SK-N-SH (cell line): ENCODE measurements at regions not wholly inside any gene's neighbourhood (a gene's known extent, or its start where the extent isn't known, plus 50 kb on each side); places are given as distances from the start of the nearest gene placed in this dataset.

Source experiments
- CTCF ChIA-PET: fragments of 300-600, 350-600 bp; formaldehyde crosslinking; extraction: SDS; loops from one replicate; lab custom pipeline; 2021; lab: Yijun Ruan, JAX
- POLR2A ChIA-PET: fragments of 350-600 bp; sonication (Branson Sonifier 250); formaldehyde crosslinking; extraction: SDS; loops from one replicate; lab custom pipeline; 2020; ENCODE audit warnings: antibody characterized with exemption, inconsistent platforms; lab: Yijun Ruan, JAX
- DNase-seq: peaks from one replicate; pipeline ENCODE4 v3.0.0; 2012
- H2AFZ ChIP-seq: fragments of 200-600 bp; sonication (generic); 2 replicates; pipeline ENCODE4 v1.8.1; 2016; ENCODE audit warnings: antibody characterized with exemption, mild to moderate bottlenecking, low read depth
- H3F3A ChIP-seq: fragments of 200-600 bp; sonication (generic); replicated peaks from 2 replicates; pipeline ENCODE3; 2016; ENCODE audit warnings: antibody characterized with exemption, mild to moderate bottlenecking; ENCODE audit not compliant: insufficient read depth
- H3K27ac ChIP-seq, 2 experiments: fragments of 200-500 bp in 1 of 2; fragments of 200-600 bp in 1 of 2; sonication (Bioruptor generic) in 1 of 2; sonication (generic), shearing (Covaris generic) in 1 of 2; 2 replicates each; pipeline versions ENCODE4 v1.5.1 to v1.6.1; 2014 to 2016; ENCODE audit warnings: low read depth in 2 of 2, inconsistent platforms in 1 of 2, low read length in 1 of 2, mild to moderate bottlenecking in 1 of 2, mixed read lengths in 1 of 2
- H3K27me3 ChIP-seq: fragments of 200-600 bp; sonication (generic), shearing (Covaris generic); 2 replicates; pipeline ENCODE4 v1.6.1; 2016; ENCODE audit warnings: mixed run types; ENCODE audit not compliant: insufficient read depth
- H3K36me3 ChIP-seq, 2 experiments: fragments of 200-500 bp in 1 of 2; fragments of 200-600 bp in 1 of 2; sonication (Bioruptor generic) in 1 of 2; sonication (generic) in 1 of 2; replicated peaks in 1 of 2; 2 replicates each; pipeline versions ENCODE3 to v1.5.1; 2014 to 2016; ENCODE audit warnings: low read length in 1 of 2, mild to moderate bottlenecking in 1 of 2; ENCODE audit not compliant: insufficient read depth in 2 of 2, control insufficient read depth in 1 of 2
- H3K4me1 ChIP-seq, 2 experiments: fragments of 200-500 bp in 1 of 2; fragments of 200-600 bp in 1 of 2; sonication (Bioruptor generic) in 1 of 2; sonication (generic), shearing (Covaris generic) in 1 of 2; 2 replicates each; pipeline versions ENCODE4 v1.5.1 to v1.6.1; 2014 to 2016; ENCODE audit warnings: low read depth in 1 of 2, low read length in 1 of 2, mixed run types in 1 of 2; ENCODE audit not compliant: insufficient read depth in 2 of 2, control insufficient read depth in 1 of 2
- H3K4me2 ChIP-seq: fragments of 200-600 bp; sonication (generic), shearing (Covaris generic); 2 replicates; pipeline ENCODE4 v1.6.1; 2017; ENCODE audit warnings: mixed run types
- H3K4me3 ChIP-seq, 2 experiments: fragments of 200-500 bp in 1 of 2; fragments of 200-600 bp in 1 of 2; sonication (Bioruptor generic) in 1 of 2; sonication (generic), shearing (Covaris generic) in 1 of 2; 2 replicates each; pipeline versions ENCODE4 v1.5.1 to v1.8.1; 2014 to 2016; ENCODE audit warnings: low read depth in 2 of 2, inconsistent platforms in 1 of 2, low read length in 1 of 2, mild to moderate bottlenecking in 1 of 2, mixed read lengths in 1 of 2, moderate library complexity in 1 of 2
- H3K79me2 ChIP-seq: fragments of 200-600 bp; sonication (generic); 2 replicates; pipeline ENCODE4 v1.8.1; 2017; ENCODE audit warnings: mild to moderate bottlenecking; ENCODE audit not compliant: insufficient read depth
- H3K9ac ChIP-seq: fragments of 200-600 bp; sonication (generic); 2 replicates; pipeline ENCODE4 v1.6.1; 2017; ENCODE audit warnings: mixed run types
- H3K9me2 ChIP-seq: fragments of 200-600 bp; sonication (generic); 2 replicates; pipeline ENCODE4 v1.6.1; 2017; ENCODE audit warnings: mixed run types
- H3K9me3 ChIP-seq: fragments of 200-600 bp; sonication (generic); 2 replicates; pipeline ENCODE4 v1.6.1; 2017; ENCODE audit warnings: mixed run types, mild to moderate bottlenecking, moderate library complexity
- H4K20me1 ChIP-seq: fragments of 200-600 bp; sonication (generic); 2 replicates; pipeline ENCODE4 v1.6.1; 2017; ENCODE audit warnings: mild to moderate bottlenecking, mixed run types; ENCODE audit not compliant: insufficient read depth
- CHD2 ChIP-seq: fragments of 150-350 bp; IDR thresholded peaks from 2 replicates; pipeline ENCODE4 v1.6.1; 2018; ENCODE audit warnings: low read length; ENCODE audit not compliant: partially characterized antibody
- ELF1 ChIP-seq: IDR thresholded peaks from 2 replicates; pipeline ENCODE4 v1.4.0; 2012
- FOXJ3 ChIP-seq: sonication (generic); formaldehyde crosslinking; IDR thresholded peaks from 2 replicates; pipeline ENCODE4 v1.5.1; 2020; ENCODE audit warnings: mild to moderate bottlenecking, missing genetic modification reagents
- FOXM1 ChIP-seq: IDR thresholded peaks from 2 replicates; pipeline ENCODE4 v1.4.0; 2012; ENCODE audit warnings: low read depth, mild to moderate bottlenecking
- GABPA ChIP-seq: IDR thresholded peaks from 2 replicates; pipeline ENCODE4 v1.4.0; 2012; ENCODE audit warnings: low read depth, mild to moderate bottlenecking
- GATA2 ChIP-seq: sonication (generic); formaldehyde crosslinking; IDR thresholded peaks from 2 replicates; pipeline ENCODE4 v1.5.0; 2020; ENCODE audit warnings: mild to moderate bottlenecking, missing genetic modification reagents
- MEF2A ChIP-seq: IDR thresholded peaks from 2 replicates; pipeline ENCODE4 v1.4.0; 2012; ENCODE audit warnings: low read depth, borderline replicate concordance
- MXI1 ChIP-seq: IDR thresholded peaks from 2 replicates; pipeline ENCODE4 v1.6.1; 2012; ENCODE audit warnings: mild to moderate bottlenecking, low read depth, low read length, improper control_type of control experiment
- NFIC ChIP-seq: IDR thresholded peaks from 2 replicates; pipeline ENCODE4 v1.4.0; 2012; ENCODE audit warnings: borderline replicate concordance
- NRF1 ChIP-seq: IDR thresholded peaks from 2 replicates; pipeline ENCODE4 v1.6.1; 2012; ENCODE audit warnings: low read depth, mild to moderate bottlenecking, low read length
- RAD21 ChIP-seq: IDR thresholded peaks from 2 replicates; pipeline ENCODE4 v1.6.1; 2012; ENCODE audit warnings: mild to moderate bottlenecking, low read length
- RXRA ChIP-seq: IDR thresholded peaks from 2 replicates; pipeline ENCODE4 v1.4.0; 2012; ENCODE audit warnings: low read depth, mild to moderate bottlenecking, borderline replicate concordance
- TEAD4 ChIP-seq: IDR thresholded peaks from 2 replicates; pipeline ENCODE4 v1.4.0; 2012; ENCODE audit warnings: mild to moderate bottlenecking, borderline replicate concordance; ENCODE audit not compliant: insufficient read depth
- WGBS: methylation state at CpG from one replicate; pipeline ENCODE4 v1.1.6; 2017; ENCODE audit warnings: low lambda C conversion rate; 5-methylcytosine and 5-hydroxymethylcytosine counted together
- TF ChIP-seq, protein P1 (sequence below): fragments of 150-350 bp; IDR thresholded peaks from 2 replicates; pipeline ENCODE4 v1.6.1; 2017; ENCODE audit warnings: antibody characterized with exemption, low read length, low read depth, borderline replicate concordance
- TF ChIP-seq, protein P2 (sequence below): IDR thresholded peaks from 2 replicates; pipeline ENCODE4 v1.4.0; 2012; ENCODE audit warnings: low read depth
- TF ChIP-seq, protein P3 (sequence below): IDR thresholded peaks from 2 replicates; pipeline ENCODE4 v1.4.0; 2012; ENCODE audit warnings: low read depth, borderline replicate concordance
- TF ChIP-seq, protein P4 (sequence below): IDR thresholded peaks from 2 replicates; pipeline ENCODE4; 2012
- TF ChIP-seq, protein P5 (sequence below): IDR thresholded peaks from 2 replicates; pipeline ENCODE4 v1.4.0; 2012; ENCODE audit warnings: low read depth, borderline replicate concordance

DNA sequence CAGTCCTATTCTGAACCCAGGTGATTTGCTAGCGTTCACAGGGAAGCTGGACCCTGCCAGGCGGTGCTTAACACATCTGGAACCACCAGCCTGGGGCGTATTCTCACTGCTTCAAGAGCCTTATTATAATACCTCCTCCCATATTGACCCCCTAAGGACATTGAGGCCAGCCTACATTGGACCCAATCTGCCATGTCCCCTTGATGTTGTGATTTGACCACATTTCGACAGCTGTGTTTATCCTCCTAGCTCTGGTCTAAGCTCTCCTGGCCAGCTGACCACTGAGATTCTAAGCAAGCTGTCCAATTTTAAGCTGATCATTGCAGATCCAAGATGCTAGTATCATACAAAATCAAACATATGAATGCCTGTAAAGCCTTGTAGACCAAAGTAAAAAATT, 148.1 kb upstream of the BLID start:
- Histone ChIP-seq H3K9ac (no peak overlapping the region), H3K27me3 (no peaks in the 10 kb centered on the region), H3K79me2 (no peaks in the 10 kb centered on the region), H3K4me3 (no peak overlapping the region), H3K27ac (no peak overlapping the region), H3F3A (no peaks in the 10 kb centered on the region), H3K4me2 (no peak overlapping the region), H3K36me3 (no peaks in the 10 kb centered on the region), H3K4me1 (peaks cover 7 to 10% of the 10 kb centered on the region in 2 experiments; a peak in 3 of 4 replicates), H4K20me1 (no peaks in the 10 kb centered on the region), H3K9me2 (no peaks in the 10 kb centered on the region), H2AFZ (no peak overlapping the region), H3K9me3 (no peaks in the 10 kb centered on the region)
- DNase-seq = no peak
- ChIA-PET CTCF (no interaction called here), POLR2A (no interaction called here)
- TF ChIP-seq RXRA (no peak), CHD2 (no peak), NFIC (no peak), RAD21 (no peak), FOXJ3 (CRISPR knock-in tag) (no peak), GATA2 (CRISPR knock-in tag) (no peak), GABPA (no peak), MXI1 (no peak), MEF2A (no peak), NRF1 (no peak)
- TF ChIP-seq, protein P1, sequence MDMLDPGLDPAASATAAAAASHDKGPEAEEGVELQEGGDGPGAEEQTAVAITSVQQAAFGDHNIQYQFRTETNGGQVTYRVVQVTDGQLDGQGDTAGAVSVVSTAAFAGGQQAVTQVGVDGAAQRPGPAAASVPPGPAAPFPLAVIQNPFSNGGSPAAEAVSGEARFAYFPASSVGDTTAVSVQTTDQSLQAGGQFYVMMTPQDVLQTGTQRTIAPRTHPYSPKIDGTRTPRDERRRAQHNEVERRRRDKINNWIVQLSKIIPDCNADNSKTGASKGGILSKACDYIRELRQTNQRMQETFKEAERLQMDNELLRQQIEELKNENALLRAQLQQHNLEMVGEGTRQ = no peak
- TF ChIP-seq, protein P2, sequence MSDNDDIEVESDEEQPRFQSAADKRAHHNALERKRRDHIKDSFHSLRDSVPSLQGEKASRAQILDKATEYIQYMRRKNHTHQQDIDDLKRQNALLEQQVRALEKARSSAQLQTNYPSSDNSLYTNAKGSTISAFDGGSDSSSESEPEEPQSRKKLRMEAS = no peak
- WGBS = 66% methylated on average over 4 of the region's 4 CpGs

DNA sequence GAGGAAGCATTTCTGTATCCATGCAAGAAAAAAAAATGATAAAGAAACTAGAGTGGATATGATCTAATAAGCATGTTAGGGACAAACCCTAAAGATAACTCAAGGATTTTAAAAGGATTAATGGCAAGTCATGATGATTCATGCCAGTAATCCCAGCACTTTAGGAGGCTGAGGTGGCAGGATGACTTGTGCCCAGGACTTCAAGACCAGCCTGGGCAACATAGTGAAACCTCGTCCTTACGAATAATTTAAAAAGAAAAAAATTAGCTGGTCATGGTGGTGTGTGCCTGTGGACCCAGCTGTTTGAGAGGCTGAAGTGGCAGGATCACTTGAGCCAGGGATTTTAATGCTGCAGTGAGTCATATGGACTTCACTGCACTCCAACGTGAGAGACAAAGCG, 145.5 kb upstream of the BLID start:
- H3K9ac ChIP-seq = no peak overlapping the region
- 60% methylated on average over 4 of the region's 4 CpGs for WGBS
- CTCF ChIA-PET = interaction anchor here (0.9 kb wide), 1 partner anchor 9 kb away, joined by 3 read pairs; no protein-coding TSS in a partner anchor
- H3K4me1 ChIP-seq = no peaks in the 10 kb centered on the region; a peak in 1 of 4 replicates
- H3K27ac ChIP-seq = no peak overlapping the region
- no peak overlapping the region for H3K4me2 ChIP-seq
- no peaks in the 10 kb centered on the region for H3K27me3 ChIP-seq
- H3K36me3 ChIP-seq = no peaks in the 10 kb centered on the region
- H3K9me2 ChIP-seq = no peaks in the 10 kb centered on the region
- H2AFZ ChIP-seq = no peak overlapping the region
- no peaks in the 10 kb centered on the region for H3F3A ChIP-seq
- POLR2A ChIA-PET = no interaction called here
- TF ChIP-seq, protein P3, sequence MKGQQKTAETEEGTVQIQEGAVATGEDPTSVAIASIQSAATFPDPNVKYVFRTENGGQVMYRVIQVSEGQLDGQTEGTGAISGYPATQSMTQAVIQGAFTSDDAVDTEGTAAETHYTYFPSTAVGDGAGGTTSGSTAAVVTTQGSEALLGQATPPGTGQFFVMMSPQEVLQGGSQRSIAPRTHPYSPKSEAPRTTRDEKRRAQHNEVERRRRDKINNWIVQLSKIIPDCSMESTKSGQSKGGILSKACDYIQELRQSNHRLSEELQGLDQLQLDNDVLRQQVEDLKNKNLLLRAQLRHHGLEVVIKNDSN = no peak
- TF ChIP-seq, protein P4, sequence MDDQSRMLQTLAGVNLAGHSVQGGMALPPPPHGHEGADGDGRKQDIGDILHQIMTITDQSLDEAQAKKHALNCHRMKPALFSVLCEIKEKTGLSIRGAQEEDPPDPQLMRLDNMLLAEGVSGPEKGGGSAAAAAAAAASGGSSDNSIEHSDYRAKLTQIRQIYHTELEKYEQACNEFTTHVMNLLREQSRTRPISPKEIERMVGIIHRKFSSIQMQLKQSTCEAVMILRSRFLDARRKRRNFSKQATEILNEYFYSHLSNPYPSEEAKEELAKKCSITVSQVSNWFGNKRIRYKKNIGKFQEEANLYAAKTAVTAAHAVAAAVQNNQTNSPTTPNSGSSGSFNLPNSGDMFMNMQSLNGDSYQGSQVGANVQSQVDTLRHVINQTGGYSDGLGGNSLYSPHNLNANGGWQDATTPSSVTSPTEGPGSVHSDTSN = no peak
- TF ChIP-seq FOXM1 (no peak), ELF1 (no peak), RAD21 (no peak), TEAD4 (no peak), NRF1 (no peak)
- TF ChIP-seq, protein P5, sequence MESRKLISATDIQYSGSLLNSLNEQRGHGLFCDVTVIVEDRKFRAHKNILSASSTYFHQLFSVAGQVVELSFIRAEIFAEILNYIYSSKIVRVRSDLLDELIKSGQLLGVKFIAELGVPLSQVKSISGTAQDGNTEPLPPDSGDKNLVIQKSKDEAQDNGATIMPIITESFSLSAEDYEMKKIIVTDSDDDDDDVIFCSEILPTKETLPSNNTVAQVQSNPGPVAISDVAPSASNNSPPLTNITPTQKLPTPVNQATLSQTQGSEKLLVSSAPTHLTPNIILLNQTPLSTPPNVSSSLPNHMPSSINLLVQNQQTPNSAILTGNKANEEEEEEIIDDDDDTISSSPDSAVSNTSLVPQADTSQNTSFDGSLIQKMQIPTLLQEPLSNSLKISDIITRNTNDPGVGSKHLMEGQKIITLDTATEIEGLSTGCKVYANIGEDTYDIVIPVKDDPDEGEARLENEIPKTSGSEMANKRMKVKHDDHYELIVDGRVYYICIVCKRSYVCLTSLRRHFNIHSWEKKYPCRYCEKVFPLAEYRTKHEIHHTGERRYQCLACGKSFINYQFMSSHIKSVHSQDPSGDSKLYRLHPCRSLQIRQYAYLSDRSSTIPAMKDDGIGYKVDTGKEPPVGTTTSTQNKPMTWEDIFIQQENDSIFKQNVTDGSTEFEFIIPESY = no peak
- TF ChIP-seq, all 33 proteins: peak for 0
- DNase-seq = no peak
- no peak overlapping the region for H3K4me3 ChIP-seq
- H3K79me2 ChIP-seq = no peaks in the 10 kb centered on the region
- no peaks in the 10 kb centered on the region for H3K9me3 ChIP-seq
- H4K20me1 ChIP-seq = no peaks in the 10 kb centered on the region
